A549 (cell line): ENCODE measurements at regions not wholly inside any gene's neighbourhood (a gene's known extent, or its start where the extent isn't known, plus 50 kb on each side); places are given as distances from the start of the nearest gene placed in this dataset.
"Not testable (repeated sequence)": the region's sequence is repeated elsewhere in the genome, so short reads cannot be mapped to it uniquely, and the experiment has no call there.

Experiments
- ATAC-seq, 2 experiments: fragments of 200-7000 bp in 1 of 2; fragments of >200 bp in 1 of 2; cut with Nextera tagmentation in 1 of 2; cut with Tn5 transposase in 1 of 2; 3 replicates each; pipeline versions ENCODE4 v1.8.0 to v1.9.1; 2018 to 2020; ENCODE audit warnings: mild to moderate bottlenecking in 1 of 2, moderate library complexity in 1 of 2
- CTCF ChIA-PET: fragments of 300-600 bp; sonication (Branson Sonifier 250); formaldehyde crosslinking; extraction: SDS; loops from one replicate; lab custom pipeline; 2021; ENCODE audit warnings: antibody characterized with exemption, inconsistent platforms; lab: Yijun Ruan, JAX
- POLR2A ChIA-PET: fragments of 350-600 bp; formaldehyde crosslinking; extraction: SDS; loops from one replicate; lab custom pipeline; 2021; ENCODE audit warnings: antibody characterized with exemption, inconsistent platforms; lab: Yijun Ruan, JAX
- DNase-seq, 2 experiments: peaks; one replicate each; pipeline versions ENCODE4 v3.0.0 to v3.0.0-alpha.2; 2011 to 2016; ENCODE audit warnings: low read depth in 1 of 2, low spot score in 1 of 2
- FAIRE-seq: peaks from 2 replicates; lab custom pipeline; 2011; peaks lifted over from hg19 to GRCh38; lab: Jason Lieb, UNC
- H3K27ac ChIP-seq, 2 experiments: fragments of >200 bp; sonication (Bioruptor Twin); formaldehyde crosslinking; 3 replicates each; pipeline ENCODE4 v1.5.1; 2016 to 2017
- H3K4me1 ChIP-seq: fragments of >200 bp; sonication (Bioruptor Twin); formaldehyde crosslinking; 3 replicates; pipeline ENCODE4 v1.6.1; 2016
- H3K4me2 ChIP-seq: fragments of >200 bp; sonication (Bioruptor Twin); formaldehyde crosslinking; 3 replicates; pipeline ENCODE4 v1.6.1; 2016
- H3K4me3 ChIP-seq: fragments of >200 bp; sonication (Bioruptor Twin); formaldehyde crosslinking; 3 replicates; pipeline ENCODE4 v1.5.1; 2016
- H3K9me3 ChIP-seq: fragments of >200 bp; sonication (Bioruptor Twin); formaldehyde crosslinking; 3 replicates; pipeline ENCODE4 v1.6.1; 2016
- CBX2 ChIP-seq: fragments of 200-600 bp; sonication (generic); IDR thresholded peaks from 2 replicates; pipeline ENCODE4 v1.6.1; 2016; ENCODE audit warnings: low read depth, mild to moderate bottlenecking, borderline replicate concordance
- CBX8 ChIP-seq: fragments of 200-600 bp; sonication (generic); IDR thresholded peaks from 2 replicates; pipeline ENCODE4 v1.6.1; 2016
- CHD2 ChIP-seq: fragments of 150-350 bp; IDR thresholded peaks from 2 replicates; pipeline ENCODE4 v1.6.1; 2014; ENCODE audit warnings: low read length; ENCODE audit not compliant: partially characterized antibody
- E2F6 ChIP-seq: IDR thresholded peaks from 2 replicates; pipeline ENCODE4 v1.6.1; 2012; ENCODE audit warnings: low read depth, borderline replicate concordance
- EHMT2 ChIP-seq: fragments of 200-600 bp; sonication (generic); IDR thresholded peaks from 2 replicates; pipeline ENCODE4 v1.6.1; 2016; ENCODE audit warnings: antibody characterized with exemption, low read depth, mild to moderate bottlenecking, moderate library complexity
- FOSB ChIP-seq: fragments of 250-450 bp; sonication (Bioruptor Pico); IDR thresholded peaks from 2 replicates; pipeline ENCODE4 v1.5.0; 2020; ENCODE audit warnings: mild to moderate bottlenecking, moderate library complexity
- HEYL ChIP-seq: fragments of 250-450 bp; sonication (Bioruptor Pico); IDR thresholded peaks from 2 replicates; pipeline ENCODE4 v1.8.0; 2021; ENCODE audit warnings: mild to moderate bottlenecking, moderate library complexity
- HOXA7 ChIP-seq: fragments of 250-450 bp; sonication (Bioruptor Pico); IDR thresholded peaks from 2 replicates; pipeline ENCODE4 v1.5.0; 2020; ENCODE audit warnings: mild to moderate bottlenecking, moderate library complexity
- HOXB13 ChIP-seq: fragments of 250-450 bp; sonication (Bioruptor Pico); IDR thresholded peaks from 2 replicates; pipeline ENCODE4 v1.5.0; 2020; ENCODE audit warnings: low read depth, mild to moderate bottlenecking, moderate library complexity
- HOXB5 ChIP-seq: fragments of 250-450 bp; sonication (Bioruptor Pico); IDR thresholded peaks from 2 replicates; pipeline ENCODE4 v1.5.0; 2020; ENCODE audit warnings: mild to moderate bottlenecking, moderate library complexity
- JUN ChIP-seq, 2 experiments: fragments of >200 bp; sonication (Bioruptor Twin); formaldehyde crosslinking; IDR thresholded peaks; 2 replicates in 1 of 2; 3 replicates in 1 of 2; pipeline ENCODE4 v1.6.1; 2016 to 2017
- JUNB ChIP-seq: fragments of >200 bp; sonication (Bioruptor Twin); formaldehyde crosslinking; IDR thresholded peaks from 2 replicates; pipeline ENCODE4 v1.6.1; 2016
- KDM1A ChIP-seq: fragments of 200-600 bp; sonication (generic); IDR thresholded peaks from 2 replicates; pipeline ENCODE4 v1.6.1; 2016; ENCODE audit warnings: low read depth, mild to moderate bottlenecking
- KDM5A ChIP-seq: fragments of 200-600 bp; sonication (generic); IDR thresholded peaks from 2 replicates; pipeline ENCODE4 v1.6.1; 2016; ENCODE audit warnings: antibody characterized with exemption, mild to moderate bottlenecking
- MAFK ChIP-seq: fragments of 450-650 bp; IDR thresholded peaks from 2 replicates; pipeline ENCODE4 v1.6.1; 2014; ENCODE audit not compliant: partially characterized antibody
- NPAS2 ChIP-seq: fragments of 250-450 bp; sonication (Bioruptor Pico); IDR thresholded peaks from 2 replicates; pipeline ENCODE4 v1.8.0; 2022; ENCODE audit warnings: mild to moderate bottlenecking, moderate library complexity, borderline replicate concordance
- NR3C1 ChIP-seq: fragments of >200 bp; sonication (Bioruptor Twin); formaldehyde crosslinking; IDR thresholded peaks from 3 replicates; pipeline ENCODE4 v1.6.1; 2017
- POLR2AphosphoS2 ChIP-seq: conservative IDR thresholded peaks from 2 replicates; pipeline ENCODE4 v1.6.1; 2012; ENCODE audit warnings: low read length, improper control_type of control experiment, inconsistent platforms
- ZC3H11A ChIP-seq: fragments of 450-650 bp; IDR thresholded peaks from 2 replicates; pipeline ENCODE4 v1.6.1; 2014; ENCODE audit warnings: antibody characterized with exemption, mild to moderate bottlenecking
- ZFP36 ChIP-seq: fragments of 450-650 bp; IDR thresholded peaks from 2 replicates; pipeline ENCODE4 v1.6.1; 2014; ENCODE audit warnings: borderline replicate concordance; ENCODE audit not compliant: partially characterized antibody
- WGBS: methylation state at CpG from one replicate; pipeline ENCODE4 v1.1.6; 2017; ENCODE audit errors: missing lambda C conversion rate; 5-methylcytosine and 5-hydroxymethylcytosine counted together
- TF ChIP-seq, protein P1 (sequence below): fragments of >200 bp; sonication (Bioruptor Twin); formaldehyde crosslinking; IDR thresholded peaks from 3 replicates; pipeline ENCODE4 v1.6.1; 2016
- TF ChIP-seq, protein P2 (sequence below): IDR thresholded peaks from 2 replicates; pipeline ENCODE4 v1.6.1; 2012

GRCh38 chr4:53941331-53941730 is 123.1 kb downstream of the CHIC2 start:
- POLR2A ChIA-PET: no interaction called here
- peaks cover 8% of the 10 kb centered on the region; the same call in 1 of the 3 replicates for H3K4me1 ChIP-seq
- TF ChIP-seq HEYL (no peak), NR3C1 (no peak), FOSB (CRISPR knock-in tag) (no peak), E2F6 (no peak), JUN (IDR thresholded peaks at IDR 0.05) (no peak), CHD2 (no peak), ZC3H11A (no peak), CBX2 (no peak), POLR2AphosphoS2 (no peak), EHMT2 (no peak), ZFP36 (no peak), NPAS2 (CRISPR knock-in tag) (no peak), HOXB13 (no peak), CBX8 (no peak), MAFK (no peak), HOXB5 (CRISPR knock-in tag) (no peak), KDM5A (no peak)
- TF ChIP-seq, protein P1, sequence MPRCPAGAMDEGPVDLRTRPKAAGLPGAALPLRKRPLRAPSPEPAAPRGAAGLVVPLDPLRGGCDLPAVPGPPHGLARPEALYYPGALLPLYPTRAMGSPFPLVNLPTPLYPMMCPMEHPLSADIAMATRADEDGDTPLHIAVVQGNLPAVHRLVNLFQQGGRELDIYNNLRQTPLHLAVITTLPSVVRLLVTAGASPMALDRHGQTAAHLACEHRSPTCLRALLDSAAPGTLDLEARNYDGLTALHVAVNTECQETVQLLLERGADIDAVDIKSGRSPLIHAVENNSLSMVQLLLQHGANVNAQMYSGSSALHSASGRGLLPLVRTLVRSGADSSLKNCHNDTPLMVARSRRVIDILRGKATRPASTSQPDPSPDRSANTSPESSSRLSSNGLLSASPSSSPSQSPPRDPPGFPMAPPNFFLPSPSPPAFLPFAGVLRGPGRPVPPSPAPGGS: no peak
- TF ChIP-seq, protein P2, sequence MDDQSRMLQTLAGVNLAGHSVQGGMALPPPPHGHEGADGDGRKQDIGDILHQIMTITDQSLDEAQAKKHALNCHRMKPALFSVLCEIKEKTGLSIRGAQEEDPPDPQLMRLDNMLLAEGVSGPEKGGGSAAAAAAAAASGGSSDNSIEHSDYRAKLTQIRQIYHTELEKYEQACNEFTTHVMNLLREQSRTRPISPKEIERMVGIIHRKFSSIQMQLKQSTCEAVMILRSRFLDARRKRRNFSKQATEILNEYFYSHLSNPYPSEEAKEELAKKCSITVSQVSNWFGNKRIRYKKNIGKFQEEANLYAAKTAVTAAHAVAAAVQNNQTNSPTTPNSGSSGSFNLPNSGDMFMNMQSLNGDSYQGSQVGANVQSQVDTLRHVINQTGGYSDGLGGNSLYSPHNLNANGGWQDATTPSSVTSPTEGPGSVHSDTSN: no peak
- CTCF ChIA-PET: interaction anchor here (0.6 to 2.0 kb wide), 3 partner anchors 11 to 20 kb away, joined by 3 to 9 read pairs (median 8); no protein-coding TSS in a partner anchor
- H3K27ac ChIP-seq: no peak overlapping the region
- peaks cover 5% of the 10 kb centered on the region; the same call in 2 of the 3 replicates for H3K9me3 ChIP-seq
- no peak overlapping the region for H3K4me3 ChIP-seq
- FAIRE-seq (no peak), ATAC-seq (no peak), DNase-seq (no peak)
- WGBS: 93% methylated on average over 4 of the region's 4 CpGs
- H3K4me2 ChIP-seq: no peak overlapping the region

- H3K4me3 ChIP-seq, CTCF ChIA-PET, H3K27ac ChIP-seq, H3K9me3 ChIP-seq, H3K4me2 ChIP-seq, DNase-seq, FAIRE-seq, H3K4me1 ChIP-seq, ATAC-seq, POLR2A ChIA-PET: not testable (repeated sequence)
- 35% methylated on average over 3 of the region's 3 CpGs for WGBS
- peak; percentile 13; the same call in 1 of the 2 replicates for TF ChIP-seq KDM1A
These were observed 124.5 kb downstream of the CHIC2 start for GRCh38 chr4:53939892-53940291.

DNA sequence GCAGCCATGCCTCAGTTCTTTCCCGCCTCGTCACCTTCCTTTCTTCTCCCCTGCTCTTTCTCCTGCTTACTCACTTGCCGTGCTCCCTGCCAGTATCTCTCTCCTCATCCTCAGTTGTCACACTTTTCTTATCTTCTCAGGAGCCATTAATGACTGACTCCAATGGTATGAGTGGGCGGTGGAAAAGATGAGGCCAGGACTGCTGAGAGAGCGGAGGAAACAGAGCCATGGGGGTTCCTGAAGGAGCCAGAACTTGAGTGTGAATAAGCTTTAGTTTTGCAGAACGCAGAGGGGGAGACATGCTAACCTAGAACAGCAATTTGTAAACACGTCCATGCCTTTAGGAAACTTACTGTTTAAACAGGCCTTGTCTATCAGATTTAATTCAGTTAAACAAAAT is 126.5 kb downstream of the CHIC2 start:
- Histone ChIP-seq H3K4me2 (no peak overlapping the region), H3K4me1 (no peaks in the 10 kb centered on the region), H3K9me3 (peaks cover 5% of the 10 kb centered on the region; the same call in 2 of the 3 replicates), H3K27ac (no peak overlapping the region), H3K4me3 (no peak overlapping the region)
- FAIRE-seq (no peak), ATAC-seq (no peak), DNase-seq (no peak)
- ChIA-PET POLR2A (no interaction called here), CTCF (interaction anchor here (1.4 kb wide), 1 partner anchor 8 kb away, joined by 3 read pairs; no protein-coding TSS in a partner anchor)
- TF ChIP-seq HOXA7 (CRISPR knock-in tag): no peak
- no peak for TF ChIP-seq JUNB
- WGBS: 63% methylated on average over 7 of the region's 7 CpGs
